ENCODE measurements at regions not wholly inside any gene's neighbourhood (a gene's known extent, or its start where the extent isn't known, plus 50 kb on each side); places are given as distances from the start of the nearest gene placed in this dataset.
"Not testable (repeated sequence)": the region's sequence is repeated elsewhere in the genome, so short reads cannot be mapped to it uniquely, and the experiment has no call there.

GRCh38 chr10:64358907-64359306, 837.7 kb downstream of the REEP3 start:
- H3K9me3 ChIP-seq (ENCODE audit: control insufficient read depth in 1 of 2, low read length in 2 of 2), result peaks cover 3 to 4% of the 10 kb centered on the region in 2 donors
- no peaks in the 10 kb centered on the region for H3K27me3 ChIP-seq (ENCODE audit: control insufficient read depth in 1 of 2, insufficient read depth in 2 of 2, low read length in 2 of 2)
- H3K4me1 ChIP-seq (ENCODE audit: control insufficient read depth in 1 of 2, insufficient read depth in 2 of 2, low read length in 2 of 2), result no peaks in the 10 kb centered on the region
- H3K27ac ChIP-seq (ENCODE audit: low read depth, low read length), result no peak overlapping the region
- H3K36me3 ChIP-seq (ENCODE audit: control insufficient read depth in 1 of 2, insufficient read depth in 2 of 2, low read length in 2 of 2), result no peaks in the 10 kb centered on the region
- no peak overlapping the region for H3K9ac ChIP-seq (ENCODE audit: low read depth in 1 of 2, low read length in 2 of 2)
- H3K4me3 ChIP-seq (ENCODE audit: low read depth in 1 of 2, low read length in 2 of 2), result no peak overlapping the region

- not testable (repeated sequence) for H3K9ac ChIP-seq (ENCODE audit: low read depth in 1 of 2, low read length in 2 of 2); H3K4me3 ChIP-seq (ENCODE audit: low read depth in 1 of 2, low read length in 2 of 2); H3K27ac ChIP-seq (ENCODE audit: low read depth, low read length); H3K36me3 ChIP-seq (ENCODE audit: control insufficient read depth in 1 of 2, insufficient read depth in 2 of 2, low read length in 2 of 2); H3K27me3 ChIP-seq (ENCODE audit: control insufficient read depth in 1 of 2, insufficient read depth in 2 of 2, low read length in 2 of 2); H3K9me3 ChIP-seq (ENCODE audit: control insufficient read depth in 1 of 2, low read length in 2 of 2); H3K4me1 ChIP-seq (ENCODE audit: control insufficient read depth in 1 of 2, insufficient read depth in 2 of 2, low read length in 2 of 2)
Measured at GRCh38 chr10:64360240-64360639, 839.0 kb downstream of the REEP3 start.

GRCh38 chr10:64363687-64364086, 842.5 kb downstream of the REEP3 start:
- Histone ChIP-seq H3K27me3 (ENCODE audit: control insufficient read depth in 1 of 2, insufficient read depth in 2 of 2, low read length in 2 of 2) (no peaks in the 10 kb centered on the region), H3K4me3 (ENCODE audit: low read depth in 1 of 2, low read length in 2 of 2) (no peak overlapping the region), H3K36me3 (ENCODE audit: control insufficient read depth in 1 of 2, insufficient read depth in 2 of 2, low read length in 2 of 2) (no peaks in the 10 kb centered on the region), H3K9me3 (ENCODE audit: control insufficient read depth in 1 of 2, low read length in 2 of 2) (peaks cover 3 to 4% of the 10 kb centered on the region in 2 donors), H3K27ac (ENCODE audit: low read depth, low read length) (no peak overlapping the region), H3K4me1 (ENCODE audit: control insufficient read depth in 1 of 2, insufficient read depth in 2 of 2, low read length in 2 of 2) (no peaks in the 10 kb centered on the region), H3K9ac (ENCODE audit: low read depth in 1 of 2, low read length in 2 of 2) (no peak overlapping the region)

- H3K27ac ChIP-seq (ENCODE audit: low read depth, low read length), result no peak overlapping the region
- H3K36me3 ChIP-seq (ENCODE audit: control insufficient read depth in 1 of 2, insufficient read depth in 2 of 2, low read length in 2 of 2), result no peaks in the 10 kb centered on the region
- peaks cover 0 to 3% of the 10 kb centered on the region in 2 donors for H3K9me3 ChIP-seq (ENCODE audit: control insufficient read depth in 1 of 2, low read length in 2 of 2)
- no peak overlapping the region for H3K9ac ChIP-seq (ENCODE audit: low read depth in 1 of 2, low read length in 2 of 2)
- H3K27me3 ChIP-seq (ENCODE audit: control insufficient read depth in 1 of 2, insufficient read depth in 2 of 2, low read length in 2 of 2), result no peaks in the 10 kb centered on the region
- peaks cover 0 to 1% of the 10 kb centered on the region in 2 donors for H3K4me1 ChIP-seq (ENCODE audit: control insufficient read depth in 1 of 2, insufficient read depth in 2 of 2, low read length in 2 of 2)
- no peak overlapping the region for H3K4me3 ChIP-seq (ENCODE audit: low read depth in 1 of 2, low read length in 2 of 2)
Measured at GRCh38 chr10:64365663-64366062, 844.5 kb downstream of the REEP3 start.

- Histone ChIP-seq H3K4me3 (ENCODE audit: low read depth in 1 of 2, low read length in 2 of 2) (no peak overlapping the region), H3K27me3 (ENCODE audit: control insufficient read depth in 1 of 2, insufficient read depth in 2 of 2, low read length in 2 of 2) (no peaks in the 10 kb centered on the region), H3K27ac (ENCODE audit: low read depth, low read length) (no peak overlapping the region), H3K4me1 (ENCODE audit: control insufficient read depth in 1 of 2, insufficient read depth in 2 of 2, low read length in 2 of 2) (peaks cover 0 to 11% of the 10 kb centered on the region in 2 donors), H3K36me3 (ENCODE audit: control insufficient read depth in 1 of 2, insufficient read depth in 2 of 2, low read length in 2 of 2) (no peaks in the 10 kb centered on the region), H3K9ac (ENCODE audit: low read depth in 1 of 2, low read length in 2 of 2) (no peak overlapping the region), H3K9me3 (ENCODE audit: control insufficient read depth in 1 of 2, low read length in 2 of 2) (no peaks in the 10 kb centered on the region)
Measured at GRCh38 chr10:64368298-64368697, 847.1 kb downstream of the REEP3 start.

GRCh38 chr10:64369885-64370773, 848.9 kb downstream of the REEP3 start:
- H3K9ac ChIP-seq (ENCODE audit: low read depth in 1 of 2, low read length in 2 of 2), result no peak overlapping the region
- no peaks in the 10 kb centered on the region for H3K27me3 ChIP-seq (ENCODE audit: control insufficient read depth in 1 of 2, insufficient read depth in 2 of 2, low read length in 2 of 2)
- no peaks in the 10 kb centered on the region for H3K9me3 ChIP-seq (ENCODE audit: control insufficient read depth in 1 of 2, low read length in 2 of 2)
- peaks cover 0 to 11% of the 10 kb centered on the region in 2 donors for H3K4me1 ChIP-seq (ENCODE audit: control insufficient read depth in 1 of 2, insufficient read depth in 2 of 2, low read length in 2 of 2)
- no peak overlapping the region for H3K4me3 ChIP-seq (ENCODE audit: low read depth in 1 of 2, low read length in 2 of 2)
- no peak overlapping the region for H3K27ac ChIP-seq (ENCODE audit: low read depth, low read length)
- H3K36me3 ChIP-seq (ENCODE audit: control insufficient read depth in 1 of 2, insufficient read depth in 2 of 2, low read length in 2 of 2), result no peaks in the 10 kb centered on the region

- Histone ChIP-seq H3K4me3 (ENCODE audit: low read depth in 1 of 2, low read length in 2 of 2) (no peak overlapping the region), H3K4me1 (ENCODE audit: control insufficient read depth in 1 of 2, insufficient read depth in 2 of 2, low read length in 2 of 2) (peaks cover 0 to 11% of the 10 kb centered on the region in 2 donors), H3K9me3 (ENCODE audit: control insufficient read depth in 1 of 2, low read length in 2 of 2) (no peaks in the 10 kb centered on the region), H3K27ac (ENCODE audit: low read depth, low read length) (no peak overlapping the region), H3K27me3 (ENCODE audit: control insufficient read depth in 1 of 2, insufficient read depth in 2 of 2, low read length in 2 of 2) (no peaks in the 10 kb centered on the region), H3K36me3 (ENCODE audit: control insufficient read depth in 1 of 2, insufficient read depth in 2 of 2, low read length in 2 of 2) (no peaks in the 10 kb centered on the region), H3K9ac (ENCODE audit: low read depth in 1 of 2, low read length in 2 of 2) (no peak overlapping the region)
Measured at GRCh38 chr10:64374346-64374745, 853.1 kb downstream of the REEP3 start.

GRCh38 chr10:64376167-64376566, 855.0 kb downstream of the REEP3 start:
- H3K4me1 ChIP-seq (ENCODE audit: control insufficient read depth in 1 of 2, insufficient read depth in 2 of 2, low read length in 2 of 2), result peaks cover 0 to 5% of the 10 kb centered on the region in 2 donors
- H3K4me3 ChIP-seq (ENCODE audit: low read depth in 1 of 2, low read length in 2 of 2), result no peak overlapping the region
- no peaks in the 10 kb centered on the region for H3K9me3 ChIP-seq (ENCODE audit: control insufficient read depth in 1 of 2, low read length in 2 of 2)
- no peaks in the 10 kb centered on the region for H3K36me3 ChIP-seq (ENCODE audit: control insufficient read depth in 1 of 2, insufficient read depth in 2 of 2, low read length in 2 of 2)
- H3K9ac ChIP-seq (ENCODE audit: low read depth in 1 of 2, low read length in 2 of 2), result no peak overlapping the region
- no peak overlapping the region for H3K27ac ChIP-seq (ENCODE audit: low read depth, low read length)
- no peaks in the 10 kb centered on the region for H3K27me3 ChIP-seq (ENCODE audit: control insufficient read depth in 1 of 2, insufficient read depth in 2 of 2, low read length in 2 of 2)

- H3K9ac ChIP-seq (ENCODE audit: low read depth in 1 of 2, low read length in 2 of 2), result no peak overlapping the region
- H3K9me3 ChIP-seq (ENCODE audit: control insufficient read depth in 1 of 2, low read length in 2 of 2), result no peaks in the 10 kb centered on the region
- H3K4me1 ChIP-seq (ENCODE audit: control insufficient read depth in 1 of 2, insufficient read depth in 2 of 2, low read length in 2 of 2), result no peaks in the 10 kb centered on the region
- no peak overlapping the region for H3K27ac ChIP-seq (ENCODE audit: low read depth, low read length)
- H3K36me3 ChIP-seq (ENCODE audit: control insufficient read depth in 1 of 2, insufficient read depth in 2 of 2, low read length in 2 of 2), result no peaks in the 10 kb centered on the region
- no peak overlapping the region for H3K4me3 ChIP-seq (ENCODE audit: low read depth in 1 of 2, low read length in 2 of 2)
- no peaks in the 10 kb centered on the region for H3K27me3 ChIP-seq (ENCODE audit: control insufficient read depth in 1 of 2, insufficient read depth in 2 of 2, low read length in 2 of 2)
Measured at GRCh38 chr10:64379898-64380297, 858.7 kb downstream of the REEP3 start.

GRCh38 chr10:64385355-64385754, 864.2 kb downstream of the REEP3 start:
- Histone ChIP-seq H3K27ac (ENCODE audit: low read depth, low read length) (no peak overlapping the region), H3K4me3 (ENCODE audit: low read depth in 1 of 2, low read length in 2 of 2) (no peak overlapping the region), H3K27me3 (ENCODE audit: control insufficient read depth in 1 of 2, insufficient read depth in 2 of 2, low read length in 2 of 2) (no peaks in the 10 kb centered on the region), H3K9me3 (ENCODE audit: control insufficient read depth in 1 of 2, low read length in 2 of 2) (no peaks in the 10 kb centered on the region), H3K9ac (ENCODE audit: low read depth in 1 of 2, low read length in 2 of 2) (no peak overlapping the region), H3K36me3 (ENCODE audit: control insufficient read depth in 1 of 2, insufficient read depth in 2 of 2, low read length in 2 of 2) (no peaks in the 10 kb centered on the region), H3K4me1 (ENCODE audit: control insufficient read depth in 1 of 2, insufficient read depth in 2 of 2, low read length in 2 of 2) (no peaks in the 10 kb centered on the region)
